Superior temporal gyrus (tissue), 1 donor: ENCODE measurements at regions not wholly inside any gene's neighbourhood (a gene's known extent, or its start where the extent isn't known, plus 50 kb on each side); places are given as distances from the start of the nearest gene placed in this dataset.

Experiments used
- DNase-seq: peaks from one replicate; pipeline ENCODE4 v3.0.0-alpha.2; 2016; ENCODE audit errors: extremely low spot score

- no peak for DNase-seq
Measured at GRCh38 chr20:20993372-20993771, 112.8 kb downstream of the LINC00237 start.

- DNase-seq = no peak
Measured at GRCh38 chr20:20992686-20993360, 113.3 kb downstream of the LINC00237 start.

GRCh38 chr20:20992277-20992676, 113.9 kb downstream of the LINC00237 start:
- no peak for DNase-seq

- DNase-seq = no peak
Measured at GRCh38 chr20:20989081-20989480, 117.1 kb downstream of the LINC00237 start.

GRCh38 chr20:20979934-20980333, 126.2 kb downstream of the LINC00237 start:
- no peak for DNase-seq

GRCh38 chr20:20977786-20978185, 128.4 kb downstream of the LINC00237 start:
- no peak for DNase-seq

- DNase-seq = no peak
Measured at GRCh38 chr20:20972490-20972889, 133.7 kb downstream of the LINC00237 start.

GRCh38 chr20:20971810-20972209, 134.3 kb downstream of the LINC00237 start:
- no peak for DNase-seq

GRCh38 chr20:20970841-20971240, 135.3 kb downstream of the LINC00237 start:
- DNase-seq = no peak

GRCh38 chr20:20969701-20970280, 136.4 kb downstream of the LINC00237 start:
- no peak for DNase-seq

GRCh38 chr20:20967564-20968184, 138.5 kb downstream of the LINC00237 start:
- no peak for DNase-seq

- no peak for DNase-seq
Measured at GRCh38 chr20:20966171-20966570, 140.0 kb downstream of the LINC00237 start.

GRCh38 chr20:20959031-20959755, 147.0 kb downstream of the LINC00237 start:
- DNase-seq = no peak

GRCh38 chr20:20956513-20956931, 149.6 kb downstream of the LINC00237 start:
- DNase-seq = peak; percentile 52

GRCh38 chr20:20955892-20956291, 150.3 kb downstream of the LINC00237 start:
- no peak for DNase-seq

- DNase-seq = no peak
Measured at GRCh38 chr20:20953738-20954618, 152.2 kb downstream of the LINC00237 start.

GRCh38 chr20:20950620-20951019, 155.5 kb downstream of the LINC00237 start:
- no peak for DNase-seq

- no peak for DNase-seq
Measured at GRCh38 chr20:20946122-20946759, 159.9 kb downstream of the LINC00237 start.

GRCh38 chr20:20941468-20941889, 164.7 kb downstream of the LINC00237 start:
- no peak for DNase-seq

- DNase-seq = no peak
Measured at GRCh38 chr20:20939006-20939405, 167.2 kb downstream of the LINC00237 start.

GRCh38 chr20:20938599-20938998, 167.6 kb downstream of the LINC00237 start:
- no peak for DNase-seq
